ENCODE measurements at regions not wholly inside any gene's neighbourhood (a gene's known extent, or its start where the extent isn't known, plus 50 kb on each side); places are given as distances from the start of the nearest gene placed in this dataset.

DNA sequence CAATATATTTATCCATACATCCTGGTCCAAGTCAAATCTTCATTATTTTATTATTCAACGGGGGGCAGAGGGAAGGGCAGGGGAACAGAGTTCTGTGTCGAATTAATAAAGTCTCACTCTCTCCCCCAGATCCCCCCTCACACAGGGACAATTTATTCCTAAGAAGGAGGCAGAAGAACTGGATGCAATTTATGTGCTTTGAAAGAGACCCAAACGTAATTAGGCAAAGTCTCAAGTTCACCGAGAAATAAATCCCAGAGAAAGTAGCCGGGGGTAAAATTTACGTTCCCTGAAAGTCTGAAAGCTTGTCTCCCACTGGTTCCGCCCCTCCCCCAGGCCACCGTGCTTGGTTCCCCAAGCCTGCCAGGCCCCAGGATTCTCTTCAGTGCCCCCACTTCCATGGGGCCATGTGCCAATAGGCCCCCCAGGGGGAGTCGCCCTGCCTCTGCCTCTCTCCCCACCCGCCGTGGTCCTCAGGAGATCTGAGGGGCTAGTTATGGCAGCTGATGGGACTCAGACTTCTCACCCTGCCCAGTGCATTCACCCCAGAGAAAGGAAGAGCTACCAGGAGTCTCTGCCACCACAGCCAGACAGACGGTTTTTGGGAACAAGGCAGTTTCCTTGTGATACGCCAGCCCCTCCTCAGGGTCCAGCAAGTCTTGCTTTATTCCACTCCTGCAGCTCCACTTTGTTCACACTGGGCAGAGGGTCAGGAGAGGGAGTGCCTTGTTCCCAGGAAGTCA lies 215.5 kb downstream of the CYP26B1 start:
- no peak for TF ChIP-seq EZH2 (IDR thresholded peaks at IDR 0.05; ENCODE audit: insufficient read depth, poor library complexity, severe bottlenecking)
- no peak for TF ChIP-seq EZH2phosphoT487 (IDR thresholded peaks at IDR 0.05; ENCODE audit: insufficient read depth, low read depth)

Measured in GM23248 (cell line).